GM10266 (cell line): ENCODE measurements at regions not wholly inside any gene's neighbourhood (a gene's known extent, or its start where the extent isn't known, plus 50 kb on each side); places are given as distances from the start of the nearest gene placed in this dataset.

Source experiments
- DNase-seq: peaks from one replicate; pipeline ENCODE4 v3.0.0; 2012; ENCODE audit errors: extremely low spot score
- CTCF ChIP-seq: IDR thresholded peaks from 2 replicates; pipeline ENCODE4 v1.5.1; 2012; ENCODE audit warnings: mild to moderate bottlenecking, low read depth; ENCODE audit not compliant: control insufficient read depth, insufficient read depth; ENCODE audit errors: missing control alignments

DNA sequence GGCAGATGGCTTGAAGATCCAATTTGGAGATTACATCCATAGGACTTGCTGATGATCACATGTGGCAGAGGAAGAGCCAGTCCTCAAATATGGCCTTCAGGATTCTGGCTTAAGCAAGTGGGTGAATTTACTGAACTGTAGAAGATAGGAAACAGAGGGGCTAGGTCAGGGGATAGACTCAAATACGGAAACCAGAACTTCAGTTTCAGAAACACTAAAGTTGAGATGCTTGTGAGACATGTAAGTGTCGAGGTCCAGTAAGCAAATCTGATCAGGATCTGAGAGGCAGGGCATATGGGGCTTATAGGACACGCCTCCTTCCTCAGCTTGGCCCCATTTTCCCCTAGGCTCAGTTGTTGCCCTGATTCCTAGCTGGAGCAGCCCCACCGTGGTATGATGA lies 107.7 kb downstream of the LBH start:
- TF ChIP-seq CTCF = no peak
- peak; percentile 42 for DNase-seq

DNA sequence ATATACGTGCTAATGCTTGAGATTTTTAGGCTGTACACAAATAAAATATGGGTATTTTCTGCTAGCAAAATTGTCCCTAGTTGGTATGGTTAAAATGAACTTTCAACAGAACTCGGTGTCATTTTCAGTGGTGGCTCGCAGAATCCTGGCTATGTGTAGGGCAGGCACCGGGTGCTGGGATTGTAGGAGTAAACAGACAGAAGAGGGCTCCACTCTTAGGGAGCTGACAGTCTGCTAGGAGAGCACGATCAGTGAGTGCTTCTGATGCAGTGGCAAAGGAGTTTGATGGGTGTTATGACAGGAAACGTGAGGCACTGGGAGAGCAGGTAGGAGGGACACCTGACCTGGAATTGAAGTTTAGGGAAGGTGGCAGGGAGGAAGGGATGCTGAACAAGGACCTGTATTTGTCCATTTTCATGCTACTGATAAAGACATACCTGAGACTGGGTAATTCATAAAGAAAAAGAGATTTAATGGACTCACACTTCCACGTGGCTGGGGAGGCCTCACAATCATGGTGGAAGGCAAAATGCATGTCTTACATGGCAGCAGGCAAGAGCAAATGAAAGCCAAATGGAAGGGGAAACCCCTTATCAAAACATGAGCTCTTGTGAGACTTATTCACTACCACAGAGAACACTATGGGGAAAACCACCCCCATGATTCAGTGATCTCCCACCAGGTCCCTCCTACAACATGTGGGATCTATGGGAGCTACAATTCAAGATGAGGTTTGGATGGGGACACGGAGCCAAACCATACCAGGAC lies 105.4 kb upstream of the LCLAT1 start:
- TF ChIP-seq CTCF = no peak
- DNase-seq = no peak

DNA sequence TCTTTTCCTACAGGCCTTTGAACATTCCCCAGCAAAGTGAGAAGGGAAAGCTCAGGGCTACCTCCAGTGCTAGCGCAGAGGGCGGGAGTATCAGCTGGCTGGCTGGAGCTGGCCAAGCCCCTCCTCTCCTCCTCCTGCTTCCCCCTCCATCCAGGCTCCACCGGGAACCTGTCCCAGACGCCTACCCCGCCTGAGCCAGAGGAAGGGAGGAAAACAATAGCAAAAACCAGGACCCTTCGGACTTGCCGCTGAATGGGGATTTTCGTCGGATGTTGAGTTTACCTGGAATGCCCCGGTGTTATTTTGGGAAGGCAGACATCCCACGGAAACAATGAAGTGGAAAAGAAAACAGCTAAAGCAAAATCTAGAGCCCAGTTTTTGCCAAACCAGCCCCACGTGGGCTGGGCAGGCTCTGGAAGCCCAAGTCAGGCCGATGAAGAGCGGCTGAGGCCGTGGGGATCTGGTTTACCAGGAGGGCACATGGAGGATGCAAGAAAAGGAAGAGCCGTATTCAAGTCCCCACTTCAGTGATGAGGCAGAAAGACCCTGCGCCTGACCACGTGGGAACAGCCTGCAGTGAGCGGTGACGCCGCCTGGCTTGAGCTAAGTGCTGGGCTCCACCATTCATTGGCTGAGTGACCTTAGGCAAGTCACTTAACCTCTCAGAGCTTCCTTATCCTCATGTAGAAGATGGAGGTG lies 100.4 kb upstream of the LCLAT1 start:
- TF ChIP-seq CTCF = no peak
- DNase-seq = no peak

- no peak for TF ChIP-seq CTCF
- DNase-seq = no peak
Observed at GRCh38 chr2:30348825-30349224, 98.2 kb upstream of the LCLAT1 start.

- DNase-seq = no peak
- no peak for TF ChIP-seq CTCF
Observed at GRCh38 chr2:30349691-30350090, 97.4 kb upstream of the LCLAT1 start.

DNA sequence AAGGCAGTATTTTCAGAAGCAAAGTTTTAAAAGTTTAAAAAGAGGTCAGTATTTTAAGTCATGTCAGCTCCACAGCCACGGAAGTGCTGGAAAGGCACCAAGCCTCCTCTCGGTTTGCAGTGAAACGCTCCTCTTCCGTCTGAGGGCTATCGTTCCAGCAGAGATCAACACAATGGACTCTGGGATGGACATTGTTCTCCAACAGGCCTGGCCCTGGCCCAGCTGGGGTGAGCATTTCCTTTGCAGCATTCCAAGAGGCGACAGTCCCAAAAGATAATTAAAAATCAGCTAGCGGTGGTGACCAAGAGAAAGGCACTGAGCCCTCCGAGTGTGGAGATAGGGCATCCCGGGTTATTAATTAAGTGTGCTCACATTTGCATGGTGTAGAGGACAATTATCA lies 95.9 kb upstream of the LCLAT1 start:
- no peak for TF ChIP-seq CTCF
- no peak for DNase-seq

- DNase-seq = no peak
- no peak for TF ChIP-seq CTCF
Observed at GRCh38 chr2:30351949-30352348, 95.1 kb upstream of the LCLAT1 start.
